Sigmoid colon (tissue), 4 donors: ENCODE measurements at regions not wholly inside any gene's neighbourhood (a gene's known extent, or its start where the extent isn't known, plus 50 kb on each side); places are given as distances from the start of the nearest gene placed in this dataset.

Experiments used
- EP300 ChIP-seq, 4 donors: sonication (generic); formaldehyde crosslinking; IDR thresholded peaks; one replicate each; pipeline ENCODE4 v1.6.1; 2017; ENCODE audit warnings: antibody characterized with exemption in 4 of 4
- POLR2A ChIP-seq, 2 donors: fragments of 450-650 bp; IDR thresholded peaks; one replicate each; pipeline ENCODE4 v1.6.1; 2016; ENCODE audit warnings: antibody characterized with exemption in 2 of 2, mild to moderate bottlenecking in 2 of 2, moderate library complexity in 2 of 2
- POLR2AphosphoS5 ChIP-seq, 4 donors: sonication (generic); formaldehyde crosslinking; IDR thresholded peaks; one replicate each; pipeline ENCODE4 v1.6.1; 2017; ENCODE audit warnings: antibody characterized with exemption in 4 of 4
- TF ChIP-seq, protein P1 (sequence below), 4 experiments: fragments of 450-650 bp in 3 of 4; fragments of 200-600 bp in 1 of 4; IDR thresholded peaks; one replicate each; pipeline ENCODE4 v1.5.1; 2016 to 2019; ENCODE audit warnings: antibody characterized with exemption in 4 of 4, mild to moderate bottlenecking in 3 of 4, moderate library complexity in 2 of 4

DNA sequence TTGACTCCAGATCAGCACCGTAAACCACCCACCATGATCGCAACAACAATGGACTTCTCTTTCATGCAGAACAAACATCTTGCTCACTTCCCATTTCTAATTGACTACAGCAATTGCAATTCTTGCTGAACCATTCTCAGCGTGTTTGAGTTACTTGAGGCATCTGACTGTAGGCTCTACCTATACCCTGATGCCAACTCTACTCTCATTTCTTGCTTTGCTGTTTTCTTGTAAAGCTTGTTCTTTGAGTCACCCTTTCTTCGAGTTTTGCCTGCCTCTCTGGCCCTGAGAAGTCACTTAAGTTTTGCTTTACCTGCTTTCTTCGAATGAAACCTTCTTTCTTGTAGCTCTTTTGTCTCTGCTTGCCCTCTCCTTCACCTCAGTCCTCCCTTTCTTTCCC, 160.5 kb upstream of the RND3 start:
- no peak for TF ChIP-seq POLR2A (IDR thresholded peaks at IDR 0.05)
- no peak for TF ChIP-seq POLR2AphosphoS5 (IDR thresholded peaks at IDR 0.05)
- TF ChIP-seq, protein P1, sequence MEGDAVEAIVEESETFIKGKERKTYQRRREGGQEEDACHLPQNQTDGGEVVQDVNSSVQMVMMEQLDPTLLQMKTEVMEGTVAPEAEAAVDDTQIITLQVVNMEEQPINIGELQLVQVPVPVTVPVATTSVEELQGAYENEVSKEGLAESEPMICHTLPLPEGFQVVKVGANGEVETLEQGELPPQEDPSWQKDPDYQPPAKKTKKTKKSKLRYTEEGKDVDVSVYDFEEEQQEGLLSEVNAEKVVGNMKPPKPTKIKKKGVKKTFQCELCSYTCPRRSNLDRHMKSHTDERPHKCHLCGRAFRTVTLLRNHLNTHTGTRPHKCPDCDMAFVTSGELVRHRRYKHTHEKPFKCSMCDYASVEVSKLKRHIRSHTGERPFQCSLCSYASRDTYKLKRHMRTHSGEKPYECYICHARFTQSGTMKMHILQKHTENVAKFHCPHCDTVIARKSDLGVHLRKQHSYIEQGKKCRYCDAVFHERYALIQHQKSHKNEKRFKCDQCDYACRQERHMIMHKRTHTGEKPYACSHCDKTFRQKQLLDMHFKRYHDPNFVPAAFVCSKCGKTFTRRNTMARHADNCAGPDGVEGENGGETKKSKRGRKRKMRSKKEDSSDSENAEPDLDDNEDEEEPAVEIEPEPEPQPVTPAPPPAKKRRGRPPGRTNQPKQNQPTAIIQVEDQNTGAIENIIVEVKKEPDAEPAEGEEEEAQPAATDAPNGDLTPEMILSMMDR (IDR thresholded peaks at IDR 0.05): no peak
- no peak for TF ChIP-seq EP300 (IDR thresholded peaks at IDR 0.05)
